Stimulated activated naive B cell treated with anti-CD40 and anti-IgM and Interleukin-4, amounts not matched to agents 10 μg/mL and 1 μg/mL and 100 μg/mL, for 72 hours (primary cell): ENCODE measurements at regions not wholly inside any gene's neighbourhood (a gene's known extent, or its start where the extent isn't known, plus 50 kb on each side); places are given as distances from the start of the nearest gene placed in this dataset.
A peak's percentile ranks its signal among the peaks of the same experiment; 100 is the strongest.

Experiments used
- ATAC-seq, 2 donors: fragments of 150-1000 bp; cut with Tn5 transposase; replicated peaks; 2 replicates each; pipeline ENCODE4 v1.10.0; 2021; ENCODE audit warnings: moderate library complexity in 1 of 2
- DNase-seq: peaks from one replicate; pipeline ENCODE4 v3.0.0; 2021
- H3K27ac Mint-ChIP-seq: one replicate; pipeline ENCODE4 v1.8.0; 2022; ENCODE audit warnings: mild to moderate bottlenecking, mixed read lengths
- H3K27me3 Mint-ChIP-seq, 2 donors: one replicate each; pipeline ENCODE4 v1.8.0; 2022; ENCODE audit warnings: mixed read lengths in 2 of 2
- H3K36me3 Mint-ChIP-seq, 2 donors: one replicate each; pipeline ENCODE4 v1.8.0; 2022; ENCODE audit warnings: mixed read lengths in 2 of 2, mild to moderate bottlenecking in 1 of 2
- H3K4me1 Mint-ChIP-seq, 2 donors: one replicate each; pipeline ENCODE4 v1.8.0; 2022; ENCODE audit warnings: mixed read lengths in 2 of 2, mild to moderate bottlenecking in 1 of 2
- H3K4me3 Mint-ChIP-seq, 2 donors: one replicate each; pipeline ENCODE4 v1.8.0; 2022; ENCODE audit warnings: mild to moderate bottlenecking in 2 of 2, mixed read lengths in 2 of 2, moderate library complexity in 1 of 2
- H3K9me3 Mint-ChIP-seq, 2 donors: one replicate each; pipeline ENCODE4 v1.8.0; 2022; ENCODE audit warnings: mixed read lengths in 2 of 2, mild to moderate bottlenecking in 1 of 2

DNA sequence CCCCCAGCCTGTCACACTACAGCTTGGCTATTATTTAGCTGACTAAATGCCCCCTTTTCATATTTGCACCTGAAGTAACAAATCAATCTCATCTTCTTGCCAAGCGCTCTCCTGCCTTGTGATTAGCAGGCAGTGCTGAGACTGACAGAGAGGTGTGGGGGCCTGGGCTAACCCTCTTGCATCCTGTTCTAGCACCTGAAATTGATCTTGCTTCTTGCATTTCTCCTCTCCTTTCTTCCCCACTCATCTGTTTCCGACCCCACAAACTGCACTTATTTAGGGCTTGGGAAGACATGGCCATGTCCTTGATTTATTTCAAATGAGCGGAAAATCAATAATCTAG lies 309.0 kb upstream of the PROK2 start:
- H3K4me1 Mint-ChIP-seq: peaks cover 33 to 40% of the 10 kb centered on the region in 2 donors
- no peaks in the 10 kb centered on the region for H3K36me3 Mint-ChIP-seq

DNA sequence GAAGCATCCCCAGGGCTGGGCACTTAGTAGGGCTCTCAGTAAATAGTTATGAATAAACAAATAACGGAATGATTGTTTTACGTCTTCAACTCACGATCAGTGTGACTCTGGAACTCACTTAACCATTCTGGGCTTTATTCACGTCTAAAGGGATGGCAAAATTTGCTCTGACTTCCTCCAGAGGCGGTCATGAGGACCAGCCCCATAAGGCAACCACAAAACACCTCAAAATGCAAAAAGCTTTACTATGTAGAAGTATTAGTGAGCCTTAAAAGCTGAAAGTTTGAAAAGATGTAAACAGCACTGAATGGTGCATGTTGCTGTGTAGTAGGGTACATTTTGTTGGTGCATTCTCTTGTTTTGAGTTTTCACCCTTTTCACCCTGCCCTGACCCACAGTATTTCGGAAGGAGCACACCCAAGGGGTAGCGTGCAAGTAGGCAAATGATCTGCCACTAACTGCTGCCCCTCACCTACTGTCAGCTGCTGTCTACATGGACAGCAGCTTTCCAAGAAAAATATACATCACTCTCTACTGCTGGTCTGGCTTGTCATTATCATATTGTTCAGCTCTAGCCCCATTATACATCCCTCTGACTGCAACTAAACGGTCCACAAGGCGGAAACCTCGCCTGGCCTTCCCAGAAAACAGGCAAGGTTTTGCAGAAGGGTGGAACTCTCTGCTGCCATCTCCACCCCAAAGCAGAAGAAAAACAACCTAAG lies 308.5 kb upstream of the PROK2 start:
- Mint-ChIP-seq H3K4me1 (peaks cover 29 to 38% of the 10 kb centered on the region in 2 donors), H3K27ac (no peak overlapping the region), H3K9me3 (no peaks in the 10 kb centered on the region), H3K36me3 (no peaks in the 10 kb centered on the region), H3K4me3 (no peak overlapping the region), H3K27me3 (peaks cover 23 to 32% of the 10 kb centered on the region in 2 donors)
- ATAC-seq (no peak), DNase-seq (no peak)

More for the DNA sequence above, 309.0 kb upstream of the PROK2 start:
- DNase-seq (no peak), ATAC-seq (no peak)
- H3K9me3 Mint-ChIP-seq: no peaks in the 10 kb centered on the region
- H3K4me3 Mint-ChIP-seq: no peak overlapping the region
- no peak overlapping the region for H3K27ac Mint-ChIP-seq
- peaks cover 26 to 35% of the 10 kb centered on the region in 2 donors for H3K27me3 Mint-ChIP-seq

DNA sequence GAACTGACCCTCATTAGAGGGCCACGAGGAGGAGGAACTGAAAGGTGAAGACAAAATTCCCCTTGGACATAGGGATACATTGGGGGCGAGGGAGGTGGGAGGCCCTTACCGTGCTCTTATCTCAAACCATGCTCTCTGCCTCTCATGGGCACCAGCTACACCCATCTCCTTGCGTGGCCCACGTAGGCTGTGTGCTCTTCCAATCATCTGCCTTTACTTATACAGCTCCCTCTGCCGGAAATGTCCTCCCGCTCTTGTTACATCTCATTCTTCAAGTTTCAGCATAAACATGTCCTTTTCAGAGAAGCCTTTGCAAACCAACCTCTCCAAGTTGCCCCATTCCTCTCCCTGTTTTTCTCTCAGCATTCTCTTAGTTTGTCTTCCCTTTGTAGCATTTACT lies 307.8 kb upstream of the PROK2 start:
- no peak overlapping the region for H3K4me3 Mint-ChIP-seq
- no peaks in the 10 kb centered on the region for H3K36me3 Mint-ChIP-seq
- ATAC-seq (no peak), DNase-seq (no peak)
- no peaks in the 10 kb centered on the region for H3K9me3 Mint-ChIP-seq
- peaks cover 21 to 30% of the 10 kb centered on the region in 2 donors for H3K27me3 Mint-ChIP-seq
- no peak overlapping the region for H3K27ac Mint-ChIP-seq
- peaks cover 29 to 38% of the 10 kb centered on the region in 2 donors for H3K4me1 Mint-ChIP-seq

DNA sequence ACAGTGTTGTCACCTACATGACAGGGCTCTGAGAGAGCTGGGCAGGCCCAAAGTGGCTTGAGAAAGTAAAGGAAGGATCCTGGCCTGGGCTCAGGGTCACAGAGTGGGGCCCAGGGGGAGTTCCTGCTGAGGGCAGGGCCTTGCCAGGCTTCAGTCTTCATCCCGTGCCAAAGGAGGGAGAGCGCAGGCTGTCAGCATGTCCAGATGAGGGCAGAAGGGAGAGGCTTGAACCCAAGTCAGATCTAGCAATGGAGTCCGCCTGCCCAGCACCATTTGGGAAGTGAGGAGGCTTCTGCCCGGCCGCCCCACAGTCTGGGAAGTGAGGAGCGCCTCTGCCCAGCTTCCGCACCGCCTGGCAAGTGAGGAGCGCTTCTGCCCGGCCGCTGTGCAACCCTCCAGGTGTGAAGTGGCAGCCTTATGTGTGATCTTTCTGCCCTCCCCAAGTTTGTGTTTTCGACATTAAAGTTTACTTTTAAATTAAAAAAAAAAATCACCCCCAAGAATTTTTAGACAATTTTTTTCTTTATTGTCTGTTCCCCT lies 303.6 kb upstream of the PROK2 start:
- peaks cover 33 to 35% of the 10 kb centered on the region in 2 donors for H3K27me3 Mint-ChIP-seq
- ATAC-seq (no peak), DNase-seq (no peak)
- H3K9me3 Mint-ChIP-seq: no peaks in the 10 kb centered on the region
- no peak overlapping the region for H3K27ac Mint-ChIP-seq
- no peaks in the 10 kb centered on the region for H3K36me3 Mint-ChIP-seq
- H3K4me1 Mint-ChIP-seq: peaks cover 16 to 34% of the 10 kb centered on the region in 2 donors
- no peak overlapping the region for H3K4me3 Mint-ChIP-seq

DNA sequence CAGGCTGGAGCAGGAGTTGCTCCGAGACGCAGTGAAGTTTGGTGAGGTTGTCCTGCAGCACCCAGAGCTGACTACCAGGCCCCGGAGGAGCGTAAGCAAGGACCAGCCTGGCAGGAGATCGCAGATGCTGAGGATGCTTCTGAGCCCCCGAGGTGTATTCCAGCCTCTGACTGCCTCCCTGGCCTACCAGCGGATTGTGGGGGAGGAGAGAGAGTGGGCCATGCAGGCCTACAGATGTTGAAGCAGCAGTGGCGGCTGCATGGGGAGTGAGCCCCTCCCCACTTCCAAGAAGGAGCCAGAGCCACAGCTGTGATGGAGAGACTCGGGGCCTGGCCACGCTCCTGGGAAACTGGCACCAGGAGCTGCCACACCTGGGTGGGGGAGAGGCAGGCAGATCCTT lies 302.5 kb upstream of the PROK2 start:
- no peak for DNase-seq
- Mint-ChIP-seq H3K36me3 (no peaks in the 10 kb centered on the region), H3K27me3 (peaks cover 28 to 29% of the 10 kb centered on the region in 2 donors), H3K4me1 (peaks cover 15 to 34% of the 10 kb centered on the region in 2 donors), H3K4me3 (no peak overlapping the region), H3K27ac (no peak overlapping the region), H3K9me3 (no peaks in the 10 kb centered on the region)
- ATAC-seq: no peak

DNA sequence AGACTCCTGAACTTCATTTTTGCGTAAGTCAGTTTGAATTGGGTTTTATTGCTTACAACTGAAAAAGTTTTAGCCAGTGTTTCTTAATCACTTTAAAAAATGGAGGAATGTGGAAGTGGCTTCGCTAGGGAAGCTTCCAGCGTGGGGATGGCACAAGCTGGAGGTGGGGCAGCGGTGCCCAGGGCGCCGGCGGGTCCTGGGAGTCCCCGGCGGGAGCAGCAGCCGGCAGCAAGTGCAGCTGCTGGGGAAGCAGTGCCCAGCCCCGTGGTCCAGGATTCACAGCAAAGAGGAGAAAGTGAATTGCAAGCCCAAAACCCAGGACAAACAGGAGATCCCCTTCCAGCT lies 301.8 kb upstream of the PROK2 start:
- no peaks in the 10 kb centered on the region for H3K9me3 Mint-ChIP-seq
- H3K27ac Mint-ChIP-seq: no peak overlapping the region
- DNase-seq: no peak
- peaks cover 27 to 29% of the 10 kb centered on the region in 2 donors for H3K27me3 Mint-ChIP-seq
- no peak overlapping the region for H3K4me3 Mint-ChIP-seq
- ATAC-seq: no peak
- peaks cover 20 to 41% of the 10 kb centered on the region in 2 donors for H3K4me1 Mint-ChIP-seq
- no peaks in the 10 kb centered on the region for H3K36me3 Mint-ChIP-seq

DNA sequence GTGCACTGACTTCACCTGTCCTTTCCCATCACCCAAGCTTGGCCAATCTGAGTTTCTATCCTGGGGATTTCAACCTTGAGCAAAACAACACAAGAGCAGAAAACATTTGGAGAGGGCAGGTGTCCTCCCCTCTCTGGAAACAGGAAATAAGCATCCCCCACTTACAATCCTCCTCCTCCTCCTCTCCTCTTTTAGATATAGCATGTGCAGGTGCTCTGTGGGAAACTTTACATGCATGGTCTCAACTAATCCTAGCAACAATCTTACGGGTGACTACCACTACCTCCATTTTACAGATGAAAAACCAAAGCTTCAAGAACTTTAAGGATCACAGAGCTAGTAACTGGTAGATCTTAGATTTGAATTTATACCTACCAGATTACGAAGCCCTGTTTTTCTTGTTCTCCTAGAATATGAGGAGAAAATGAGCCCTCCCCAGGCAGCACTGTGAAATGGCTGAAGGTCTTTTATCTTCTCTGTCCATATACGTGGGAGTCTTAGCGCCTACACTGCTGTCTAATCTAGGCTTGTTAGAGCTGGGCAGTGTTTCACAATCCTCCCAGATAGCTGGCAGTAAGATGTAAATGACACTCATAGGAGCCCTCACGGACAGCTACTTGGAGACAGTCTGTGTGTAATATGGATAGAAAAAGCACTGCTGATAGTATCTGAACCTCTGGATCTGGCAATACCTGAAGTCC lies 301.2 kb upstream of the PROK2 start:
- no peaks in the 10 kb centered on the region for H3K36me3 Mint-ChIP-seq
- DNase-seq (no peak), ATAC-seq (no peak)
- no peak overlapping the region for H3K27ac Mint-ChIP-seq
- no peaks in the 10 kb centered on the region for H3K9me3 Mint-ChIP-seq
- H3K27me3 Mint-ChIP-seq: peaks cover 26 to 29% of the 10 kb centered on the region in 2 donors
- H3K4me1 Mint-ChIP-seq: peaks cover 23 to 46% of the 10 kb centered on the region in 2 donors
- no peak overlapping the region for H3K4me3 Mint-ChIP-seq

DNA sequence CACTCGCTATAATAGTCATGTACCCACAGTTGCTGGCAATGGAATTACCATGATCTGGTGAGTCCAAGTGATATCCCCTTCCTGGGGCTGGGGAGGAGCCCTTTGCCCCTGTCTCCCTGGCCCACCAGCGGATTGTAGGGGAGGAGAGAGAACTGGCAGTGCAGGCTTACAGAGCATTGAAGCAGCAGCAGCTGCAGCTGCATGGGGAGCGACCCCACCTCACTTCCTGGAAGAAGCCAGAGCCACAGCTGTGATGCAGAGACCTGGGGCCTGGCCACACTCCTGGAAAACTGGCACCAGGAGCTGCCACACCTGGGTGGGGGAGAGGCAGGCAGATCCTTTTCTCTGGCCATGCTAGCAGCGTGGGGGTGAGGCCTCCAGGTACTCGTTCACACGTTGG lies 300.1 kb upstream of the PROK2 start:
- H3K27ac Mint-ChIP-seq: no peak overlapping the region
- H3K4me3 Mint-ChIP-seq: no peak overlapping the region
- H3K4me1 Mint-ChIP-seq: peaks cover 31 to 57% of the 10 kb centered on the region in 2 donors
- H3K27me3 Mint-ChIP-seq: peaks cover 16 to 29% of the 10 kb centered on the region in 2 donors
- no peak for DNase-seq
- H3K9me3 Mint-ChIP-seq: no peaks in the 10 kb centered on the region
- no peak for ATAC-seq
- H3K36me3 Mint-ChIP-seq: no peaks in the 10 kb centered on the region

DNA sequence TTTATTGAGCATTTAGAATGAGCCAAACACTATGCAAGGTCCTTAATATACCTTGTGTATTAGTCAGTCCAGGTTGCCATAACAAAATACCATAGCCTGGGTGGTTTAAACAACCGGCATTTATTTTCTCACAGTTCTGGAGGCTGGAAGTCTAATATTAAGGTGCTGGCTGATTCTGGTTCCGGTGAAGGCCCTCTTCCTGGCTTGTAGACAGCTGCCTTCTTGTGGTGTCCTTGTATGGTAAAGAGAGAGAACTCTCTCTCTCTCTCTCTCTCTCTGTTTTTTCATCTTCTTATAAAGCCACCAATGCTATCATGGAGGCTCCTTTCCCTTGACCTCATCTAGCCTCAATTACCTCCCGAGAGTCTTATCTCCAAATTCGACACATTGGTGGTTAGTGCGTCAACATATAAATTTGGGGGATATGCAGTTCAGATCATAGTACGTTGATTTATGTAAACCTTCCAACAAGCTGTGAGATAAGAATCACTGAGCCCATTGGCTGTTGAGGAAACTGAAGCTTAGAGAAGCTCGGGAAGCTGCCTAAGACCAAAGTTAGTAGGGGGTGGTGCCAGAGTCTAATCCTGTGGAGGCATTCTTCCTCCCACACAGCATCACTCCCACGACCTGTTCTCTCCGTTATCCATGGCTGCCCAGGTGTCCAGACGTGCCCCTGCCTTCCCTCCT lies 298.0 kb upstream of the PROK2 start:
- ATAC-seq: peak in 1 of 2 donors; percentile 3
- no peaks in the 10 kb centered on the region for H3K9me3 Mint-ChIP-seq
- H3K27me3 Mint-ChIP-seq: peaks cover 16 to 29% of the 10 kb centered on the region in 2 donors
- peak overlapping the region; percentile 11 for H3K27ac Mint-ChIP-seq
- no peak for DNase-seq
- no peaks in the 10 kb centered on the region for H3K36me3 Mint-ChIP-seq
- peaks cover 44 to 78% of the 10 kb centered on the region in 2 donors for H3K4me1 Mint-ChIP-seq
- peak overlapping the region in 1 of 2 donors; percentile 14 for H3K4me3 Mint-ChIP-seq

DNA sequence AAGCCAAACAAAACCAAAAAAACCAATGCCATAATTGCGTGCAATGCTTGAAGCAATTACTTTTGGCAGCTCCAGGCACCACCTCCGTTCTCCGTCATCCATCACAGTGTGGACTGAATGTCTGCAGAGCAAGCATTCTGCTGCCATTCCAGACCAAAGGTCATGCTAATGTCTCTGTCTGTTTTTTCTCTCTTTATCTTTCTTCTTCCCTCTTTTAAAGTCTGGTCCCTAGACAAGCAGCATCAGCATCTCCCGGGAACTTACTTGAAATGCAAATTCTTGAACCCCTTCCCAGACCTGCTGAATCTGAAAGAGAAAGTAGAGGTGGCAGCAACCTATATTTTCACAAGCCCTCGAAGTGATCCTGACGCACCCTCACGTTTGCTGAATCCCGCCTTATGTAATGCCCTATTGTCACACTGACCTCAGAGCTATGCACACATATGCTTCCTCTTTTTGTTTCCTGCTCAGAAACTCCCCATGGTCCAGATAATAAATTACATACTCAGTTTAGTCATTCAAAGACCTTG lies 297.3 kb upstream of the PROK2 start:
- H3K27ac Mint-ChIP-seq: peak overlapping the region; percentile 68
- H3K9me3 Mint-ChIP-seq: no peaks in the 10 kb centered on the region
- H3K36me3 Mint-ChIP-seq: no peaks in the 10 kb centered on the region
- peaks cover 15 to 27% of the 10 kb centered on the region in 2 donors for H3K27me3 Mint-ChIP-seq
- peak overlapping the region; percentile 14 to 37 for H3K4me3 Mint-ChIP-seq
- DNase-seq (no peak), ATAC-seq (peak; percentile 62 to 70)
- peaks cover 51 to 85% of the 10 kb centered on the region in 2 donors for H3K4me1 Mint-ChIP-seq

DNA sequence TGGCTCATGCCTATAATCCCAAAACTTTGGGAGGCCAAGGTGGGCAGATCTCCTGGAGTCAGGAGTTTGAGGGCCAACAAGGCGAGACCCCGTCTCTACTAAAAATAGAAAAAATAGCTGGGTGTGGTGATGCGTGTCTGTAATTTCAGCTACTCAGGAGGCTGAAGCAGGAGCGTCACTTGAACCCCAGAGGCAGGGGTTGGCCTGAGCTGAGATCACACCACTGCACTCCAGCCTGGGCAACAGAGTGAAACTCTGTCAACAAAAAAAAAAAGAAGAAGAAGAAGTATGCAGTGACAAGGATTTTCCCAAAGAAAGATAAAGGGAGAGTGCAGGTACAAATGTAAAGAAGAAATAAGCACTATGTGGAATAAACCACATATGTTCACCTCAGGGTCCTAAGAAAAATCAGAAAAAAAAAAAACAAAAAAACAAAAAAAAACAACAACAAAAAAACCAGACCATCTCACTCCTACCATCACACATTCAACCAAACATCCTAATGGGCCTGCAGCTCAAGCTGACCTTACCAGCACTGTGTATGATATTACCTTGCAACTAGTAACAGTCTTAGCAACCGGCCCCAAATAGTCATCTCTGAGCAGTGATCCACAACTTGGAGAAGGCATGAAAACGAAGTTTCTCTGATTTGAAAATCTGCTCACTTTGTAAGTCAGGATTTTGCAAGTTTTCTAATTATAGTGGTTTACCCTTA lies 296.7 kb upstream of the PROK2 start:
- DNase-seq (no peak), ATAC-seq (no peak)
- peaks cover 9 to 21% of the 10 kb centered on the region in 2 donors for H3K27me3 Mint-ChIP-seq
- H3K9me3 Mint-ChIP-seq: peaks cover 0 to 1% of the 10 kb centered on the region in 2 donors
- peaks cover 54 to 87% of the 10 kb centered on the region in 2 donors for H3K4me1 Mint-ChIP-seq
- H3K4me3 Mint-ChIP-seq: peak overlapping the region in 1 of 2 donors; percentile 38
- peak overlapping the region; percentile 26 for H3K27ac Mint-ChIP-seq
- no peaks in the 10 kb centered on the region for H3K36me3 Mint-ChIP-seq

DNA sequence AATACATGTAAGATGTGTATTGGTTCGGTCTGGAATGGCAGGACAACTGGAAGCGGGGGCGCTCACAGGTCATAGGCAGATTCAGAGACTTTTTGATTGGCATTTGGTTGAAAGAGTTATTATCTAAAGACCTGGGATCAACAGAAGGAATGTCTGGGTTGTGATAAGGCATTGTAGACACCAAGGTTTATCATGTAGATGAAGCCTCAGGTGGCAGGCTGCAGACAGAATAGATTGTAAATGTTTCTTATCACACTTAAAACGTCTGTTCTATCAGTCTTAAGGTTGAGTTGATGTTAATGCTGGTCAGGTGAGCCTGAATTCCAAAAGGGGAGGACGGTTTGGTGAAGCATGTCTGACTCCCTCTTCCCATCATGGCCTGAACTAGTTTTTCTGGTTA lies 295.9 kb upstream of the PROK2 start:
- Mint-ChIP-seq H3K4me1 (peaks cover 49 to 78% of the 10 kb centered on the region in 2 donors), H3K36me3 (no peaks in the 10 kb centered on the region), H3K27ac (no peak overlapping the region), H3K4me3 (no peak overlapping the region), H3K9me3 (peaks cover 0 to 2% of the 10 kb centered on the region in 2 donors), H3K27me3 (peaks cover 2 to 12% of the 10 kb centered on the region in 2 donors)
- ATAC-seq (no peak), DNase-seq (no peak)

DNA sequence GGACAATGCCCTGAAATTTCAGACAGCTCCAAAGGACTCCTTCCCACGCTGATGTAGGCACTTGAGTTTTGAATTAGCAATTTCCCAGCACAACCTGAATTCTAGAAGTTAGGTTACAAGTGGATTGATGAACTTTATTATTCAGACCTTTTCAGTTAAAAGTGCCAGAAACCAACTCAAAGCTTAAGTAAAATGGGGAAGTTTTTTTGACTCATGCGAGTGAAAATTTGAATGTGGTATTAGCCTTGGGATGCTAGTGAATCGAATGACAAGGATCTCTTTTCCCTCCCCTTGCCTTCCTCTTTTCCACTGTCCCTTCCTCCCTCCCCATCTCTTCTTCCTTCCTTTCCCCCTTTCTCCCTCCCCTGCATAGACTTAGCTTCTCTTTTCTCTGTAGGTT lies 295.1 kb upstream of the PROK2 start:
- ATAC-seq: peak in 1 of 2 donors; percentile 5
- Mint-ChIP-seq H3K36me3 (peaks cover 3 to 5% of the 10 kb centered on the region in 2 donors), H3K9me3 (peaks cover 6 to 9% of the 10 kb centered on the region in 2 donors), H3K4me3 (peak overlapping the region; percentile 3 to 49), H3K27me3 (peaks cover 0 to 7% of the 10 kb centered on the region in 2 donors), H3K4me1 (peaks cover 49 to 71% of the 10 kb centered on the region in 2 donors), H3K27ac (no peak overlapping the region)
- DNase-seq: no peak
